ENCODE measurements at regions not wholly inside any gene's neighbourhood (a gene's known extent, or its start where the extent isn't known, plus 50 kb on each side); places are given as distances from the start of the nearest gene placed in this dataset.
"Not testable (repeated sequence)": the region's sequence is repeated elsewhere in the genome, so short reads cannot be mapped to it uniquely, and the experiment has no call there.

DNA sequence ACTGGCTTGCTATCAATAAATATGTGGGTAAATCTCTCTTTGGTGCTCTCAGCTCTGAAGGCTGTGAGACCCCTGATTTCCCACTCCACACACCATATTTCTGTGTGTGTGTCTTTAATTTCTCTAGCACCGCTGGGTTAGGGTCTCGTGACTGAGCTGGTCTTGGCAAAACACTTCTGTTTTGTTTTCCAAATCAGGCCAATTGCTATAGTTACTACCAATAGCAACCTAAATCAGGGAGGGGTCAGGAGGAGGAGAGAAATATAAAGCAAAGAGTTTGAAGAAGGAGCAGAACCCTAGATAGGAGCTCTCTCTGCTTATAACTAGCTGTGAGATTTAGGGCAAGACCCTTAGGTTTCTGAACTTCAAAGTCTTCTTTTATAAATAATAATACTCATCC lies 250.5 kb upstream of the IGFBP7 start:
- intact Hi-C loops (cut with DNase I; ENCODE audit: low total_unique reads), result no loop called here
- no peak overlapping the region for H3K4me3 ChIP-seq
- no peaks in the 10 kb centered on the region for H3K4me1 ChIP-seq
- TF ChIP-seq POLR2AphosphoS5 (IDR thresholded peaks at IDR 0.05) (no peak), POLR2A (IDR thresholded peaks at IDR 0.05) (no peak)
- TF ChIP-seq, protein P1, sequence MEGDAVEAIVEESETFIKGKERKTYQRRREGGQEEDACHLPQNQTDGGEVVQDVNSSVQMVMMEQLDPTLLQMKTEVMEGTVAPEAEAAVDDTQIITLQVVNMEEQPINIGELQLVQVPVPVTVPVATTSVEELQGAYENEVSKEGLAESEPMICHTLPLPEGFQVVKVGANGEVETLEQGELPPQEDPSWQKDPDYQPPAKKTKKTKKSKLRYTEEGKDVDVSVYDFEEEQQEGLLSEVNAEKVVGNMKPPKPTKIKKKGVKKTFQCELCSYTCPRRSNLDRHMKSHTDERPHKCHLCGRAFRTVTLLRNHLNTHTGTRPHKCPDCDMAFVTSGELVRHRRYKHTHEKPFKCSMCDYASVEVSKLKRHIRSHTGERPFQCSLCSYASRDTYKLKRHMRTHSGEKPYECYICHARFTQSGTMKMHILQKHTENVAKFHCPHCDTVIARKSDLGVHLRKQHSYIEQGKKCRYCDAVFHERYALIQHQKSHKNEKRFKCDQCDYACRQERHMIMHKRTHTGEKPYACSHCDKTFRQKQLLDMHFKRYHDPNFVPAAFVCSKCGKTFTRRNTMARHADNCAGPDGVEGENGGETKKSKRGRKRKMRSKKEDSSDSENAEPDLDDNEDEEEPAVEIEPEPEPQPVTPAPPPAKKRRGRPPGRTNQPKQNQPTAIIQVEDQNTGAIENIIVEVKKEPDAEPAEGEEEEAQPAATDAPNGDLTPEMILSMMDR (IDR thresholded peaks at IDR 0.05), result no peak
- no peak for DNase-seq (ENCODE audit: low spot score in 2 of 2)
- no peak overlapping the region for H3K27ac ChIP-seq
- H3K9me3 ChIP-seq, result no peaks in the 10 kb centered on the region
- no peaks in the 10 kb centered on the region for H3K36me3 ChIP-seq
- no peaks in the 10 kb centered on the region for H3K27me3 ChIP-seq

DNA sequence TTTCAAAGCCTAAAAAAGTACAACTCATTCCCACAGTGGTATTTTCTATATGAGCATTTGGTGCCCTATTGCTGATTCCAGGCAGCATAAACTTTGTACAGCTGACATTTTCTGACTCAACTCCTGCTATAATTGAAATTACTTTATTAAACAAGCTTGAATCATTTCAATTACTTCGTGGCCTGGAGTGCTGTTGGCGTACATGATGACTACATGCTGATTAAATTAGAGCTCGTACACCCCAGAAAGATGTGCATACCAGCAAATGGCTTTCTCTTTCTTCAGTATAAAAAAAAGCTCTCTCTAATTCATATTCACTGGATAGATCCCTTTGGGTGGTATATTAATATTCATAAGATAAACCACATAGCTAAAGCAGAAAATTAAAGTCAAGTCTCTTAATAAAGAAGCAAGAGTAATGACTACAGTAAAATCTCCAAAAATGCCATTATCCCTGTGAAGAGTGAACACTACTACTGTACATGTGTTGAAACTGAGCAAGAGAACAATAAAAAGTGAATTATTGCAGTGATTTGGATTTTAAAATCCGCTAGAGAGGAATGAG lies 245.0 kb upstream of the IGFBP7 start:
- intact Hi-C loops (cut with DNase I; ENCODE audit: low total_unique reads), result no loop called here
- H3K4me3 ChIP-seq, result no peak overlapping the region
- DNase-seq (ENCODE audit: low spot score in 2 of 2), result no peak
- H3K36me3 ChIP-seq, result no peaks in the 10 kb centered on the region
- no peak for TF ChIP-seq POLR2AphosphoS5 (IDR thresholded peaks at IDR 0.05)
- TF ChIP-seq, protein P1 (IDR thresholded peaks at IDR 0.05), result no peak
- TF ChIP-seq POLR2A (IDR thresholded peaks at IDR 0.05), result no peak
- H3K4me1 ChIP-seq, result no peaks in the 10 kb centered on the region
- H3K27ac ChIP-seq, result no peak overlapping the region
- H3K27me3 ChIP-seq, result no peaks in the 10 kb centered on the region
- no peaks in the 10 kb centered on the region for H3K9me3 ChIP-seq

DNA sequence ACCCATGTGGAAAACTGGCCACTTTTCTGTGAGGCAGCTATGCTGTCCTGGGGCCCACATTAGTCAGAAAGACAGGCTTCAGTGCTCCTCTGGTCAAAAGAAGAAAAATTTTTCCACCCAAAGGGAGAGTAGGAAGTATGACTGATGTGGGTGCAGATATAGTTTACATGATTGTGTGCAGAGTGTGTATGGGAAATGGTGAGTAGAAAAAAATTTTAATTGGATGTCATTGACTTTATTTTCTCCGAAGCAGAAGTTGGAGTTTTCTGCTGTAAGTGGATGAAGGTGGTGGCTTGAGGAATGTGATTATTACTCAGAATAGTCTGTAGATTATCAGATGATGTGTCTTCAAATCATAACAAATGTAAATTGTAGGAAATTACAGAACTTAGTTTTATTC lies 241.5 kb upstream of the IGFBP7 start:
- H3K9me3 ChIP-seq, result no peaks in the 10 kb centered on the region
- intact Hi-C loops (cut with DNase I; ENCODE audit: low total_unique reads), result no loop called here
- H3K27me3 ChIP-seq, result no peaks in the 10 kb centered on the region
- no peaks in the 10 kb centered on the region for H3K36me3 ChIP-seq
- no peak for DNase-seq (ENCODE audit: low spot score in 2 of 2)
- H3K4me1 ChIP-seq, result no peaks in the 10 kb centered on the region
- TF ChIP-seq, protein P1 (IDR thresholded peaks at IDR 0.05), result no peak
- TF ChIP-seq POLR2AphosphoS5 (IDR thresholded peaks at IDR 0.05) (no peak), POLR2A (IDR thresholded peaks at IDR 0.05) (no peak)
- H3K4me3 ChIP-seq, result no peak overlapping the region
- H3K27ac ChIP-seq, result no peak overlapping the region

DNA sequence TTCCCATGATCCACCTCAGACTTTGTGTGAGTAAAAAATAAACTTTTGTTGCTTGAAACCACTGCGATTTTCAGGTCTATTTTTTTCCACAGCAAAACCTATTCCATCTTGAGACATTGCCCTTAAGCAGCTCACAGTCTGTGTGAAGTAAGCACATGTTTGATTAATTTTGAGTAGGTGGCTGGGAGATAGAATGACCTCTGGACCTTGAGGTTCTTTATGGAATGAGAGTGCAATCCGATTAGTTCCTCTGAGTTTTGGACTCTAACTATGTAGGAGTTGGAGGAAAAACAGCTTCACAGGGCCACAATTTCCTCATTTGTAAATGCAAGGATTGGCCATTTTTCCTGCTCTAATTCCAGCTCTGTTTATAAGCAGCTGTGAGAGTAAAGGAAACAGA lies 234.1 kb upstream of the IGFBP7 start:
- H3K4me3 ChIP-seq, result no peak overlapping the region
- no peak for TF ChIP-seq POLR2AphosphoS5 (IDR thresholded peaks at IDR 0.05)
- TF ChIP-seq, protein P1 (IDR thresholded peaks at IDR 0.05), result no peak
- no peak for TF ChIP-seq POLR2A (IDR thresholded peaks at IDR 0.05)
- no peak overlapping the region for H3K27ac ChIP-seq
- H3K27me3 ChIP-seq, result no peaks in the 10 kb centered on the region
- H3K9me3 ChIP-seq, result no peaks in the 10 kb centered on the region
- H3K4me1 ChIP-seq, result no peaks in the 10 kb centered on the region
- H3K36me3 ChIP-seq, result no peaks in the 10 kb centered on the region
- no peak for DNase-seq (ENCODE audit: low spot score in 2 of 2)
- intact Hi-C loops (cut with DNase I; ENCODE audit: low total_unique reads), result no loop called here

DNA sequence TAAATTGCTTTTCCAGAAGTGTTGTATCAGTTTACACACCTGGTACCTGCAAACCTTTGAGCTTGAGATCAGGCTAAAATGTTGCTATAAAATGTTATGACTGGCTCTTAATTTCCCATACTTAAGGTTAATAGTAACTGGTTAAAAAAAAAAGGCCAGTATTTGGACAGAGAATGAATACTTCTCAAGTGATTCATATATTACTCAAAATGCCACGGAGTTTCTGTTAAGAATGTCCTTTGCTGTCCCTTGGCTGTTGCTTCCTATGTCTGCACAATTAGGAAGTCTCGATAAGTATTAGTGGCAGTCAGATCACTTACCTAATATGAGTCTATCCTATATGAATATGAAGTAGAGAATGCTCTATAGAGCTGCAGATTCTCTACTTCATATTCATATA lies 232.2 kb upstream of the IGFBP7 start:
- Histone ChIP-seq H3K9me3 (no peaks in the 10 kb centered on the region), H3K4me3 (no peak overlapping the region), H3K4me1 (no peaks in the 10 kb centered on the region), H3K27me3 (no peaks in the 10 kb centered on the region), H3K36me3 (no peaks in the 10 kb centered on the region), H3K27ac (no peak overlapping the region)
- no peak for DNase-seq (ENCODE audit: low spot score in 2 of 2)
- intact Hi-C loops (cut with DNase I; ENCODE audit: low total_unique reads), result no loop called here
- TF ChIP-seq, protein P1 (IDR thresholded peaks at IDR 0.05), result no peak
- TF ChIP-seq POLR2A (IDR thresholded peaks at IDR 0.05) (no peak), POLR2AphosphoS5 (IDR thresholded peaks at IDR 0.05) (no peak)

DNA sequence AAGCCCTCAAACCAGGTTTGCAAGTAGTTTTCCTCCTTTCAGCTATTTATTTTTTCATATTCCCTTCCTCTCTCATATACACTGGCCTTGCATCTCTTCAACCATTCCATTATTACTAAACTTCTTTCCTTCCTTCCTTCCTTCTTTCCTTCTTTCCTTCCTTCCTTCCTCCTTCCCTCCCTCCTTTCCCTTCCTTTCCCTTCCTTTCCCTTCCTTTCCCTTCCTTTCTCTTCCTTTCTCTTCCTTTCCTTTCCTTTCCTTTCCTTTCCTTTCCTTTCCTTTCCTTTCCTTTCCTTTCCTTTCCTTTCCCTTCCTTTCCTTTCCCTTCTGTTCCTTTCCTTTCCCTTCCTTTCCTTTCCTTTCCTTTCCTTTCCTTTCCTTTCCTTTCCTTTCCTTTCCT lies 228.7 kb upstream of the IGFBP7 start:
- intact Hi-C loops (cut with DNase I; ENCODE audit: low total_unique reads), result loop anchor here (5.0 kb wide), 1 partner anchor 1318 kb away; no protein-coding TSS in a partner anchor
- H3K27ac ChIP-seq; H3K27me3 ChIP-seq; H3K4me3 ChIP-seq; H3K36me3 ChIP-seq; H3K9me3 ChIP-seq; H3K4me1 ChIP-seq; DNase-seq (ENCODE audit: low spot score in 2 of 2): not testable (repeated sequence)
